ENCODE measurements at regions not wholly inside any gene's neighbourhood (a gene's known extent, or its start where the extent isn't known, plus 50 kb on each side); places are given as distances from the start of the nearest gene placed in this dataset.
A peak's percentile ranks its signal among the peaks of the same experiment; 100 is the strongest.

DNA sequence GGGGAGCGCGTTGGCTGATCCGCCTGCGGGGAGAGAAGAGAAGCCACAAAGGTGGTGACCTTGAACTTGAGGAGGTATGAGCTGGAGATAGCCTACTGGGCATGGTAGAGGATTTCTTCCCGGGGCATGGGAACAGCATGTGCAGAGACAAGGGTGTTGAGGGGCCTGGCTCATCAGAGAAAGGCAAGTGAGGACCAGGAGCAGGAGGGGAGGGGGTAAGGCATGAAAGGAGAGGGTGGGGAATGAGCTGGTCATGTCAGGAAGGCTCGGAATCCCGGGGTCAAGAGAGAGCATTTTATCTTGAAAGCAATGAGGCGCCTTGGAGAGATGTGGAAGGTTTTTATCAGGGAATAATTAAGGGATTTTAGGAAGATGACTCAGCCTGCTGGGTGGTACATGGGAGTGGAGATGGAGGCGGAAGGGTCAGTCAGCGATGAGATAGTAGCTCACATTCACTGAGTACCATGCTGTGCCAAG lies 121.1 kb downstream of the LHX2 start:
- TF ChIP-seq, protein P1, sequence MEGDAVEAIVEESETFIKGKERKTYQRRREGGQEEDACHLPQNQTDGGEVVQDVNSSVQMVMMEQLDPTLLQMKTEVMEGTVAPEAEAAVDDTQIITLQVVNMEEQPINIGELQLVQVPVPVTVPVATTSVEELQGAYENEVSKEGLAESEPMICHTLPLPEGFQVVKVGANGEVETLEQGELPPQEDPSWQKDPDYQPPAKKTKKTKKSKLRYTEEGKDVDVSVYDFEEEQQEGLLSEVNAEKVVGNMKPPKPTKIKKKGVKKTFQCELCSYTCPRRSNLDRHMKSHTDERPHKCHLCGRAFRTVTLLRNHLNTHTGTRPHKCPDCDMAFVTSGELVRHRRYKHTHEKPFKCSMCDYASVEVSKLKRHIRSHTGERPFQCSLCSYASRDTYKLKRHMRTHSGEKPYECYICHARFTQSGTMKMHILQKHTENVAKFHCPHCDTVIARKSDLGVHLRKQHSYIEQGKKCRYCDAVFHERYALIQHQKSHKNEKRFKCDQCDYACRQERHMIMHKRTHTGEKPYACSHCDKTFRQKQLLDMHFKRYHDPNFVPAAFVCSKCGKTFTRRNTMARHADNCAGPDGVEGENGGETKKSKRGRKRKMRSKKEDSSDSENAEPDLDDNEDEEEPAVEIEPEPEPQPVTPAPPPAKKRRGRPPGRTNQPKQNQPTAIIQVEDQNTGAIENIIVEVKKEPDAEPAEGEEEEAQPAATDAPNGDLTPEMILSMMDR (IDR thresholded peaks at IDR 0.05; ENCODE audit: control insufficient read depth, insufficient read depth, low read depth, low read length, missing control alignments), result no peak
- H3K4me3 ChIP-seq (ENCODE audit: control insufficient read depth, low read depth, low read length), result no peak overlapping the region
- no peak for DNase-seq (ENCODE audit: low read depth)

DNA sequence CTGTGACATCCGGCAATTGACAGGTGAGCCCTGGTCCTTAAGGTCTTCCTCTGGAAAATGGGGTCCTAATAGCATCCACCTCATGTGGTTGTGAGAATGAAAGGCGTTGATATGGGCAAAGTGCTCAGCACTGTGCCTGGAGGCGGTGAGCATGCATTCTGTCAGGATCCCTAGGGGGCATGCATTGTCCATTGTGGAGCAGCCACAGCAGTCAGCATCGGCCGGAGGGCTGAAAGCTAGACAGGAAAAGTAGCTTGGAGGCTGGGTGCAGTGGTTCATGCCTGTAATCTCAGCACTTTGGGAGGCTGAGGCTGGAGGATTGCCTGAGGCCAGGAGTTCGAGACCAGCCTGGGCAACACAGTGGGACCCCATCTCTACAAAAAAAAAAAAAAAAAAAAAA lies 122.2 kb downstream of the LHX2 start:
- H3K4me3 ChIP-seq (ENCODE audit: control insufficient read depth, low read depth, low read length), result no peak overlapping the region
- DNase-seq (ENCODE audit: low read depth), result no peak
- TF ChIP-seq, protein P1 (IDR thresholded peaks at IDR 0.05; ENCODE audit: control insufficient read depth, insufficient read depth, low read depth, low read length, missing control alignments), result peak; percentile 43

DNA sequence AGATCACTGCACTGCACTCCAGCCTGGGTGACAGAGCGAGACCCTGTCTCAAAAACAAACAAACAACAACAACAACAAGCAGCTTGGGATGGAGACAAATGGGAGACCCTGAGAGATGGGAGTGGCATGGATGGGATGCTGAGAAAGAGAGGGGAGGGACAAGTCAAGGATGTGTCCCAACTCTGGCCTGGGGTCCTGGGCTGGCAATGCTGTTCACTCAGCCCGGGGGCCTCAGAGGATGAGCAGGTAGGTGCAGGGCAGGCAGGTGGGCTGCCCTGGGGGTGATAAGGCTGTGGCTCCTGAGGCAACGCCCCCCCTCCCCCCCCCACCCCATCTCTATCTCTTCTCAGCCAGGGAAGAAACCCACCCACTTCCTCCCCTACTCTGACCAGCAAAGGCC lies 123.0 kb downstream of the LHX2 start:
- DNase-seq (ENCODE audit: low read depth), result no peak
- TF ChIP-seq, protein P1 (IDR thresholded peaks at IDR 0.05; ENCODE audit: control insufficient read depth, insufficient read depth, low read depth, low read length, missing control alignments), result no peak
- H3K4me3 ChIP-seq (ENCODE audit: control insufficient read depth, low read depth, low read length), result no peak overlapping the region

DNA sequence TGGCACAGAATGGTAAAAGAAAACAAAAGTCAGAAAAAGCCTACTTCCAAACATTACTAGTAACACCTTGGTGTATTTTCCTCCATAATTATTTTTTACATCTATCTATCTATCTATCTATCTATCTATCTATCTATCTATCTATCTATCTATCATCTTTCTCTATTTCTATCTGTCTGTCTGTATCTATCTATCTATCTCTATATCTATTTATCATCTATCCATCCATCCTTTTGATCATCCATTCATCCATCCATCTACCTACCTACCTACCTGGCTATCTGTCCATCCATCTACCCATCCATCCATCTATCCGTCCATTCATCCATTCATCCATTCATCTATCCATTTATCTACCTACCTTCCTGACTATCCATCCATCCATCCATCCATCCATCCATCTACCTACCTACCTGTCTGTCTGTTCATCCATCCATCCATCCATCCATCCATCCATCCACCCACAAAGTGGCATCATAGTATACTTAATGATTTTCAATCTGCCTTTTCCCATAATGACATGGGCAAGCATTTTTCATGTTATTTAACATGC lies 121.9 kb upstream of the NEK6 start:
- no peak overlapping the region for H3K4me3 ChIP-seq (ENCODE audit: control insufficient read depth, low read depth, low read length)
- DNase-seq (ENCODE audit: low read depth), result no peak
- TF ChIP-seq, protein P1 (IDR thresholded peaks at IDR 0.05; ENCODE audit: control insufficient read depth, insufficient read depth, low read depth, low read length, missing control alignments), result no peak

DNA sequence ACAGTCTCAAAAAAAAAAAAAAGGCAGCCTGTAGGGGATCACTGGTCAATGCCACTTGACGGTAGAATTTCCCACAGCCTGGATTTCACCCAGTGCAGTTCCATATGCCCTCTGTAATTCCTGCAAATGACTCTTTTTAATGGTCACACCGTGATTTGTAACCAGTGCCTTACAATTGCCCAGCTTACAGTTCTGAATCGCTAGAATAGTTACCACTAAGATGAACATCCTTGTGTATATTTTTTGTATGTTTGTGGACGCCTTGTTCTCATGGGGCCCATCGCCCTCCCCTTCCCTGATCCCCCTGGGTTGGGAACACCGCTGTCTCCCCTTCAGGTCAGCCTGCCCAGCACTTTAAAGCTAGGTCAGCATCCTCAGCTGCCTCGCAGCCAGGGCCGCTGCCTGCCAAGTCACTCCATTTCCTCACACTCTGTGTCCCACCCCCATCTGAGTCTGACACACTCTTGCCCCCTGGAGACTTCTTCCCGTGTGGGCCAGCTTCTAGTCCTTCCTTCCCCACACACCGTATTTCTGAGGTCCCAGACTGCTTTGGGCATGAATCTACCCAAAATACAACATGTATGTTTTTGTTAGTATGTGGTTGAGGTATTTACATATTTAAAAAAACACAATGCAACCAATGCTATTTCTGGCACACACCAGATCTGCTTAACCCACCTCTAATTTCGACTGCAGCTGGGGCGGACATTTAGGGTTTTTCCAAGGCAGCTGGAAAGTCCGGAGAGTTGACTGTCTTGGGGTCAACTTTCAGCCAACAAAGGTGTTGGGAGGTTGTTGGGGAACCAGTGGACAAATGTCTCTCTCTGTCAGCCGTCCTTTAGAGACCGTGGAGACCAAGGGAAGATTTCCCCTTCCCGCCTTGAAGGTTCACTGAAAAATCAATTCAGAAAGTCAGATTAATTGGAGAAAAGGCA lies 120.5 kb upstream of the NEK6 start:
- TF ChIP-seq, protein P1 (IDR thresholded peaks at IDR 0.05; ENCODE audit: control insufficient read depth, insufficient read depth, low read depth, low read length, missing control alignments), result no peak
- no peak for DNase-seq (ENCODE audit: low read depth)
- no peak overlapping the region for H3K4me3 ChIP-seq (ENCODE audit: control insufficient read depth, low read depth, low read length)

DNA sequence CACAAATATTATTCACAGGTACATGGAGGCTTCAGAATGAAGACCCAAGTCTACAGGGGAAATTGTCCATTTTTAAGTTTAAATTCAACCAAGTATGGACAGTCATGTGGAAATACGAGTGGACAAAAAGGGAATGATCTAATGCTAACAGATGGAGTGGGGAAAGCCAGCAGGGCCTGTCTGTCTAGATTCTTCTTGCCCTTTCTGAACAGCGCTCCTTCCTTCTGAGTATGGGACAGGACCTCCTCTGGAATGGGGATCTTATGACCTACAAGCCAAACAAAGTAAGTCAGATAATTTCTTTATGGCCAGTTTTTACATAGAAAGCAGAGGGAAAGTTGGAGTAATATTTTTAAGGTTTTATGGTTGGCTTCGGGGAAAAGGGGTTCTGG lies 119.8 kb upstream of the NEK6 start:
- TF ChIP-seq, protein P1 (IDR thresholded peaks at IDR 0.05; ENCODE audit: control insufficient read depth, insufficient read depth, low read depth, low read length, missing control alignments), result no peak
- no peak for DNase-seq (ENCODE audit: low read depth)
- H3K4me3 ChIP-seq (ENCODE audit: control insufficient read depth, low read depth, low read length), result no peak overlapping the region
